RWPE2 (cell line): ENCODE measurements at regions not wholly inside any gene's neighbourhood (a gene's known extent, or its start where the extent isn't known, plus 50 kb on each side); places are given as distances from the start of the nearest gene placed in this dataset.

Source experiments
- ATAC-seq: fragments of 200-7000 bp; cut with Tn5 transposase; 3 replicates; pipeline ENCODE4 v1.9.1; 2021; ENCODE audit warnings: low read depth
- DNase-seq: peaks from one replicate; pipeline ENCODE4 v3.0.0-alpha.2; 2020; ENCODE audit warnings: low spot score
- H3K27ac ChIP-seq: fragments of 450-650 bp; 2 replicates; pipeline ENCODE4 v1.5.1; 2017; ENCODE audit warnings: mild to moderate bottlenecking; ENCODE audit not compliant: poor library complexity, severe bottlenecking
- H3K27me3 ChIP-seq: fragments of 250-450 bp; sonication (Bioruptor Pico); 2 replicates; pipeline ENCODE4 v1.5.1; 2021; ENCODE audit warnings: mild to moderate bottlenecking, moderate library complexity; ENCODE audit not compliant: insufficient read depth, poor library complexity, severe bottlenecking
- H3K36me3 ChIP-seq: fragments of 250-450 bp; sonication (Bioruptor Pico); 2 replicates; pipeline ENCODE4 v1.5.1; 2020; ENCODE audit warnings: low read depth, mild to moderate bottlenecking, moderate library complexity
- H3K4me1 ChIP-seq: fragments of 250-450 bp; sonication (Bioruptor Pico); 2 replicates; pipeline ENCODE4 v1.5.1; 2021; ENCODE audit warnings: mild to moderate bottlenecking, moderate library complexity; ENCODE audit not compliant: insufficient read depth, poor library complexity, severe bottlenecking
- H3K4me3 ChIP-seq: fragments of 250-450 bp; sonication (Bioruptor Pico); 2 replicates; pipeline ENCODE4 v1.5.1; 2021; ENCODE audit warnings: mild to moderate bottlenecking, moderate library complexity; ENCODE audit not compliant: severe bottlenecking
- H3K9me3 ChIP-seq: fragments of 250-450 bp; sonication (Bioruptor Pico); 2 replicates; pipeline ENCODE4 v1.5.1; 2021; ENCODE audit warnings: mild to moderate bottlenecking, moderate library complexity; ENCODE audit not compliant: severe bottlenecking
- CTCF ChIP-seq: fragments of 450-650 bp; IDR thresholded peaks from one replicate; pipeline ENCODE4 v1.5.1; 2017; ENCODE audit warnings: mild to moderate bottlenecking, moderate library complexity; ENCODE audit not compliant: poor library complexity, severe bottlenecking

- H3K27me3 ChIP-seq, result no peaks in the 10 kb centered on the region
- H3K36me3 ChIP-seq, result no peaks in the 10 kb centered on the region
- no peaks in the 10 kb centered on the region for H3K9me3 ChIP-seq
- no peaks in the 10 kb centered on the region for H3K4me1 ChIP-seq
- DNase-seq, result no peak
- H3K27ac ChIP-seq, result no peak overlapping the region
- H3K4me3 ChIP-seq, result no peak overlapping the region
- no peak for TF ChIP-seq CTCF
- no peak for ATAC-seq
Measured at GRCh38 chr18:41206341-41206830, 748.6 kb upstream of the PIK3C3 start.

- DNase-seq, result no peak
- H3K4me1 ChIP-seq, result no peaks in the 10 kb centered on the region
- H3K27me3 ChIP-seq, result no peaks in the 10 kb centered on the region
- no peaks in the 10 kb centered on the region for H3K36me3 ChIP-seq
- TF ChIP-seq CTCF, result no peak
- no peak for ATAC-seq
- H3K27ac ChIP-seq, result no peak overlapping the region
- H3K9me3 ChIP-seq, result no peaks in the 10 kb centered on the region
- H3K4me3 ChIP-seq, result no peak overlapping the region
Measured at GRCh38 chr18:41199212-41199611, 755.8 kb upstream of the PIK3C3 start.

- no peak overlapping the region for H3K4me3 ChIP-seq
- no peaks in the 10 kb centered on the region for H3K27me3 ChIP-seq
- ATAC-seq (no peak), DNase-seq (no peak)
- no peaks in the 10 kb centered on the region for H3K4me1 ChIP-seq
- H3K36me3 ChIP-seq, result no peaks in the 10 kb centered on the region
- no peak for TF ChIP-seq CTCF
- H3K9me3 ChIP-seq, result no peaks in the 10 kb centered on the region
- no peak overlapping the region for H3K27ac ChIP-seq
Measured at GRCh38 chr18:41197967-41198366, 757.1 kb upstream of the PIK3C3 start.

GRCh38 chr18:41170346-41170745 is 784.7 kb upstream of the PIK3C3 start:
- no peaks in the 10 kb centered on the region for H3K36me3 ChIP-seq
- ATAC-seq (no peak), DNase-seq (no peak)

More at GRCh38 chr18:41170346-41170745, 784.7 kb upstream of the PIK3C3 start:
- TF ChIP-seq CTCF, result no peak
- no peaks in the 10 kb centered on the region for H3K9me3 ChIP-seq
- H3K4me1 ChIP-seq, result no peaks in the 10 kb centered on the region
- no peaks in the 10 kb centered on the region for H3K27me3 ChIP-seq
- H3K4me3 ChIP-seq, result no peak overlapping the region
- no peak overlapping the region for H3K27ac ChIP-seq
